GM23338 (cell line): ENCODE measurements at regions not wholly inside any gene's neighbourhood (a gene's known extent, or its start where the extent isn't known, plus 50 kb on each side); places are given as distances from the start of the nearest gene placed in this dataset.

ENCODE experiments used
- ATAC-seq: fragments of 200-7000 bp; cut with Tn5 transposase; 3 replicates; pipeline ENCODE4 v1.9.1; 2020
- DNase-seq: peaks from one replicate; pipeline ENCODE4 v3.0.0-alpha.2; 2015; ENCODE audit warnings: low spot score
- H2AFZ ChIP-seq: fragments of 200-600 bp; sonication (generic); 2 replicates; pipeline ENCODE4 v1.8.0; 2016; ENCODE audit warnings: antibody characterized with exemption, mild to moderate bottlenecking, moderate library complexity
- H3F3A ChIP-seq: fragments of 200-600 bp; sonication (generic); replicated peaks from 2 replicates; pipeline ENCODE4 v1.8.0; 2017; ENCODE audit warnings: antibody characterized with exemption, mixed run types, low read depth
- H3K27ac ChIP-seq: fragments of 200-600 bp; sonication (generic); 2 replicates; pipeline ENCODE4 v1.6.1; 2016; ENCODE audit warnings: low read depth
- H3K27me3 ChIP-seq: fragments of 200-600 bp; sonication (generic); 2 replicates; pipeline ENCODE4 v1.8.0; 2016; ENCODE audit warnings: mild to moderate bottlenecking, mixed run types, moderate library complexity; ENCODE audit not compliant: insufficient read depth
- H3K36me3 ChIP-seq: fragments of 200-600 bp; sonication (generic); 2 replicates; pipeline ENCODE4 v1.8.0; 2016; ENCODE audit warnings: mild to moderate bottlenecking; ENCODE audit not compliant: insufficient read depth
- H3K4me1 ChIP-seq: fragments of 200-600 bp; sonication (generic); 2 replicates; pipeline ENCODE4 v1.8.0; 2016; ENCODE audit warnings: mild to moderate bottlenecking, moderate library complexity; ENCODE audit not compliant: insufficient read depth
- H3K4me2 ChIP-seq: fragments of 200-600 bp; sonication (generic); 2 replicates; pipeline ENCODE4 v1.7.1; 2017; ENCODE audit warnings: mixed run types
- H3K4me3 ChIP-seq: fragments of 200-600 bp; sonication (generic); 2 replicates; pipeline ENCODE4 v1.6.1; 2016; ENCODE audit warnings: mixed run types
- H3K79me2 ChIP-seq: fragments of 200-600 bp; sonication (generic); replicated peaks from 2 replicates; pipeline ENCODE4 v1.8.0; 2017; ENCODE audit warnings: mild to moderate bottlenecking; ENCODE audit not compliant: insufficient read depth
- H3K9me2 ChIP-seq: fragments of 200-600 bp; sonication (generic); 2 replicates; pipeline ENCODE4 v1.8.0; 2017; ENCODE audit not compliant: insufficient read depth
- H4K20me1 ChIP-seq: fragments of 200-600 bp; sonication (generic); replicated peaks from 2 replicates; pipeline ENCODE4 v1.8.0; 2017; ENCODE audit warnings: mild to moderate bottlenecking; ENCODE audit not compliant: insufficient read depth
- H3K27ac Mint-ChIP-seq: 2 replicates; pipeline ENCODE4 v1.8.0; 2020; ENCODE audit warnings: inconsistent platforms, mild to moderate bottlenecking, moderate library complexity, mixed read lengths
- H3K27me3 Mint-ChIP-seq: 3 replicates; pipeline ENCODE4 v1.8.0; 2022; ENCODE audit warnings: low read depth, mild to moderate bottlenecking, moderate library complexity, mixed read lengths, inconsistent platforms; ENCODE audit not compliant: insufficient read depth, poor library complexity
- H3K36me3 Mint-ChIP-seq: 3 replicates; pipeline ENCODE4 v1.8.0; 2021; ENCODE audit warnings: low read depth, mild to moderate bottlenecking, inconsistent platforms, moderate library complexity, mixed read lengths
- H3K4me1 Mint-ChIP-seq: 3 replicates; pipeline ENCODE4 v1.8.0; 2020; ENCODE audit warnings: mild to moderate bottlenecking, inconsistent platforms, mixed read lengths
- H3K4me3 Mint-ChIP-seq: 3 replicates; pipeline ENCODE4 v1.8.0; 2021; ENCODE audit warnings: moderate library complexity, mild to moderate bottlenecking, inconsistent platforms, mixed read lengths
- H3K9me3 Mint-ChIP-seq: 3 replicates; pipeline ENCODE4 v1.8.0; 2020; ENCODE audit warnings: moderate library complexity, mild to moderate bottlenecking, inconsistent platforms, mixed read lengths
- CREB1 ChIP-seq: fragments of 250-450 bp; sonication (Bioruptor Pico); IDR thresholded peaks from 2 replicates; pipeline ENCODE4 v1.5.0; 2020; ENCODE audit warnings: low read depth, mild to moderate bottlenecking, moderate library complexity
- NANOG ChIP-seq: IDR thresholded peaks from 2 replicates; pipeline ENCODE4 v1.6.1; 2016; ENCODE audit warnings: antibody characterized with exemption, borderline replicate concordance
- ZNF114 ChIP-seq: fragments of 250-450 bp; sonication (Bioruptor Pico); IDR thresholded peaks from 2 replicates; pipeline ENCODE4 v1.5.0; 2020; ENCODE audit warnings: mild to moderate bottlenecking, moderate library complexity
- ZNF331 ChIP-seq: fragments of 250-450 bp; sonication (Bioruptor Pico); IDR thresholded peaks from 2 replicates; pipeline ENCODE4 v1.5.0; 2020; ENCODE audit warnings: low read depth, mild to moderate bottlenecking, moderate library complexity
- TF ChIP-seq, protein P1 (sequence below), 2 experiments: fragments of 200-600 bp in 1 of 2; sonication (generic) in 1 of 2; conservative IDR thresholded peaks; 2 replicates each; pipeline versions ENCODE4 v1.5.1 to v1.6.1; 2016 to 2017; ENCODE audit warnings: antibody characterized with exemption in 2 of 2, low read depth in 2 of 2, mild to moderate bottlenecking in 2 of 2, moderate library complexity in 1 of 2
- TF ChIP-seq, protein P2 (sequence below): fragments of 250-450 bp; sonication (Bioruptor Pico); IDR thresholded peaks from 2 replicates; pipeline ENCODE4 v1.5.0; 2020; ENCODE audit warnings: mild to moderate bottlenecking, moderate library complexity

DNA sequence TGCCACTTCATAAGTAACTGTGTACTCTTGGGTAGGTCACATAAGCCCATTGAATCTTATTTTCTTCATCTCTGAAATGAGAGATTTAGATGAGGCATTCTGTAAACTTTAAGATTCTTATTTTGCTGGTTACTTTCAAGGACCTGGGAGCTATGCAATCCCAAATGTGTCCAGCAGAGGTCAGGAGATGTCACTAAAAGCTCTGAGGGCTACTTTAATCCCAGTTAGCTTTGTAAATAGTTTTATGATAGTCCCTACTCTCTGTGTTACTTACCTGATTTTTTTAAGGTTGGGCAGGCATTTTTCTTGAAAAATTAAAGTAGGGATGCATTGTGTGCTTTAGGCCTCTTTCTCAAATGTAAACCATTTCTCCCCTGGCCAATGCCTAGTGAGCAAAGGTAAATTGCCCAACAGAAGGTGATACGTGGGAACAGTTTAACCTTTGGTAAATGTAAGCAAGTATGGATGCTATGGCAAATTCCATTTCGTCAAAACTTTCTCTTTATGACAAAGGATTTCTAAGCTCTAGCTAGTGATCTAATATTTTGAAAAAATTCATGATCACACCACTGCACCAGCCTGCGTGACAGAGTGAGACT lies 57.1 kb upstream of the WSB1 start:
- peak; percentile 82 for DNase-seq
- H3K36me3 ChIP-seq, result no peaks in the 10 kb centered on the region
- H3K27me3 ChIP-seq, result no peaks in the 10 kb centered on the region
- H3K4me2 ChIP-seq, result no peak overlapping the region
- H3K4me1 ChIP-seq, result no peaks in the 10 kb centered on the region; the same call in 1 of the 2 replicates
- no peak for TF ChIP-seq ZNF331
- TF ChIP-seq, protein P1, sequence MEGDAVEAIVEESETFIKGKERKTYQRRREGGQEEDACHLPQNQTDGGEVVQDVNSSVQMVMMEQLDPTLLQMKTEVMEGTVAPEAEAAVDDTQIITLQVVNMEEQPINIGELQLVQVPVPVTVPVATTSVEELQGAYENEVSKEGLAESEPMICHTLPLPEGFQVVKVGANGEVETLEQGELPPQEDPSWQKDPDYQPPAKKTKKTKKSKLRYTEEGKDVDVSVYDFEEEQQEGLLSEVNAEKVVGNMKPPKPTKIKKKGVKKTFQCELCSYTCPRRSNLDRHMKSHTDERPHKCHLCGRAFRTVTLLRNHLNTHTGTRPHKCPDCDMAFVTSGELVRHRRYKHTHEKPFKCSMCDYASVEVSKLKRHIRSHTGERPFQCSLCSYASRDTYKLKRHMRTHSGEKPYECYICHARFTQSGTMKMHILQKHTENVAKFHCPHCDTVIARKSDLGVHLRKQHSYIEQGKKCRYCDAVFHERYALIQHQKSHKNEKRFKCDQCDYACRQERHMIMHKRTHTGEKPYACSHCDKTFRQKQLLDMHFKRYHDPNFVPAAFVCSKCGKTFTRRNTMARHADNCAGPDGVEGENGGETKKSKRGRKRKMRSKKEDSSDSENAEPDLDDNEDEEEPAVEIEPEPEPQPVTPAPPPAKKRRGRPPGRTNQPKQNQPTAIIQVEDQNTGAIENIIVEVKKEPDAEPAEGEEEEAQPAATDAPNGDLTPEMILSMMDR (conservative IDR thresholded peaks at IDR 0.05; ENCODE audit: low read depth in 2 of 2), result peak; percentile 74 to 96
- TF ChIP-seq NANOG, result no peak
- H3K27me3 Mint-ChIP-seq, result peaks cover 3% of the 10 kb centered on the region
- H3K4me1 Mint-ChIP-seq, result peaks cover 7% of the 10 kb centered on the region; the same call in 2 of the 3 replicates
- no peaks in the 10 kb centered on the region for H3K79me2 ChIP-seq
- H3K27ac Mint-ChIP-seq, result no peak overlapping the region
- no peaks in the 10 kb centered on the region for H4K20me1 ChIP-seq
- peaks cover 4% of the 10 kb centered on the region; the same call in 2 of the 3 replicates for H3K9me3 Mint-ChIP-seq
- H3F3A ChIP-seq, result no peaks in the 10 kb centered on the region
- no peak overlapping the region for H3K4me3 ChIP-seq
- ATAC-seq, result peak; percentile 45; the same call in 2 of the 3 replicates
- no peak overlapping the region for H2AFZ ChIP-seq
- no peak overlapping the region for H3K27ac ChIP-seq
- no peaks in the 10 kb centered on the region for H3K36me3 Mint-ChIP-seq
- H3K9me2 ChIP-seq, result no peaks in the 10 kb centered on the region
- no peak overlapping the region for H3K4me3 Mint-ChIP-seq

DNA sequence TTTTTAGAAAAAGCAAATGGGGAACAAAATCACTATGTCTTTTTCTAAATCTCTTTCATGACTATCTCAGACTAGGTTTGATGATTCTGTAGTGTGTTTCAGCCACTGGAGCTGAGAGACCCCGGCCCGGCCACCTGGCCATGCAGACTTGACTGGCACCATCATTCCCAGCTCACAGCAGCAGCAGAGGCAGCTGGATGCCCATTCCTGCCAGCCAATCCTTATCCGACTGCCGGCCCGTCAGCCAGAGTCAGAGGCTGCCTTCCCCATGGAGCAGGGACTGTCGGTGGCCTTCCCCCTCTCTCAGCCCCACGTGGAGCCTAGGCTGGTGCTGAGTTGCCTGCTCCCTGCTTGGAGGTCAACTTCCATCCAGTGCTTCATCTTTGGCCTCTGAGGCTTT lies 56.0 kb upstream of the WSB1 start:
- H3K4me3 ChIP-seq, result no peak overlapping the region
- H4K20me1 ChIP-seq, result no peaks in the 10 kb centered on the region
- no peak overlapping the region for H3K27ac ChIP-seq
- H3K4me3 Mint-ChIP-seq, result no peak overlapping the region
- H3K27me3 ChIP-seq, result no peaks in the 10 kb centered on the region
- H3K36me3 ChIP-seq, result no peaks in the 10 kb centered on the region
- TF ChIP-seq, protein P2, sequence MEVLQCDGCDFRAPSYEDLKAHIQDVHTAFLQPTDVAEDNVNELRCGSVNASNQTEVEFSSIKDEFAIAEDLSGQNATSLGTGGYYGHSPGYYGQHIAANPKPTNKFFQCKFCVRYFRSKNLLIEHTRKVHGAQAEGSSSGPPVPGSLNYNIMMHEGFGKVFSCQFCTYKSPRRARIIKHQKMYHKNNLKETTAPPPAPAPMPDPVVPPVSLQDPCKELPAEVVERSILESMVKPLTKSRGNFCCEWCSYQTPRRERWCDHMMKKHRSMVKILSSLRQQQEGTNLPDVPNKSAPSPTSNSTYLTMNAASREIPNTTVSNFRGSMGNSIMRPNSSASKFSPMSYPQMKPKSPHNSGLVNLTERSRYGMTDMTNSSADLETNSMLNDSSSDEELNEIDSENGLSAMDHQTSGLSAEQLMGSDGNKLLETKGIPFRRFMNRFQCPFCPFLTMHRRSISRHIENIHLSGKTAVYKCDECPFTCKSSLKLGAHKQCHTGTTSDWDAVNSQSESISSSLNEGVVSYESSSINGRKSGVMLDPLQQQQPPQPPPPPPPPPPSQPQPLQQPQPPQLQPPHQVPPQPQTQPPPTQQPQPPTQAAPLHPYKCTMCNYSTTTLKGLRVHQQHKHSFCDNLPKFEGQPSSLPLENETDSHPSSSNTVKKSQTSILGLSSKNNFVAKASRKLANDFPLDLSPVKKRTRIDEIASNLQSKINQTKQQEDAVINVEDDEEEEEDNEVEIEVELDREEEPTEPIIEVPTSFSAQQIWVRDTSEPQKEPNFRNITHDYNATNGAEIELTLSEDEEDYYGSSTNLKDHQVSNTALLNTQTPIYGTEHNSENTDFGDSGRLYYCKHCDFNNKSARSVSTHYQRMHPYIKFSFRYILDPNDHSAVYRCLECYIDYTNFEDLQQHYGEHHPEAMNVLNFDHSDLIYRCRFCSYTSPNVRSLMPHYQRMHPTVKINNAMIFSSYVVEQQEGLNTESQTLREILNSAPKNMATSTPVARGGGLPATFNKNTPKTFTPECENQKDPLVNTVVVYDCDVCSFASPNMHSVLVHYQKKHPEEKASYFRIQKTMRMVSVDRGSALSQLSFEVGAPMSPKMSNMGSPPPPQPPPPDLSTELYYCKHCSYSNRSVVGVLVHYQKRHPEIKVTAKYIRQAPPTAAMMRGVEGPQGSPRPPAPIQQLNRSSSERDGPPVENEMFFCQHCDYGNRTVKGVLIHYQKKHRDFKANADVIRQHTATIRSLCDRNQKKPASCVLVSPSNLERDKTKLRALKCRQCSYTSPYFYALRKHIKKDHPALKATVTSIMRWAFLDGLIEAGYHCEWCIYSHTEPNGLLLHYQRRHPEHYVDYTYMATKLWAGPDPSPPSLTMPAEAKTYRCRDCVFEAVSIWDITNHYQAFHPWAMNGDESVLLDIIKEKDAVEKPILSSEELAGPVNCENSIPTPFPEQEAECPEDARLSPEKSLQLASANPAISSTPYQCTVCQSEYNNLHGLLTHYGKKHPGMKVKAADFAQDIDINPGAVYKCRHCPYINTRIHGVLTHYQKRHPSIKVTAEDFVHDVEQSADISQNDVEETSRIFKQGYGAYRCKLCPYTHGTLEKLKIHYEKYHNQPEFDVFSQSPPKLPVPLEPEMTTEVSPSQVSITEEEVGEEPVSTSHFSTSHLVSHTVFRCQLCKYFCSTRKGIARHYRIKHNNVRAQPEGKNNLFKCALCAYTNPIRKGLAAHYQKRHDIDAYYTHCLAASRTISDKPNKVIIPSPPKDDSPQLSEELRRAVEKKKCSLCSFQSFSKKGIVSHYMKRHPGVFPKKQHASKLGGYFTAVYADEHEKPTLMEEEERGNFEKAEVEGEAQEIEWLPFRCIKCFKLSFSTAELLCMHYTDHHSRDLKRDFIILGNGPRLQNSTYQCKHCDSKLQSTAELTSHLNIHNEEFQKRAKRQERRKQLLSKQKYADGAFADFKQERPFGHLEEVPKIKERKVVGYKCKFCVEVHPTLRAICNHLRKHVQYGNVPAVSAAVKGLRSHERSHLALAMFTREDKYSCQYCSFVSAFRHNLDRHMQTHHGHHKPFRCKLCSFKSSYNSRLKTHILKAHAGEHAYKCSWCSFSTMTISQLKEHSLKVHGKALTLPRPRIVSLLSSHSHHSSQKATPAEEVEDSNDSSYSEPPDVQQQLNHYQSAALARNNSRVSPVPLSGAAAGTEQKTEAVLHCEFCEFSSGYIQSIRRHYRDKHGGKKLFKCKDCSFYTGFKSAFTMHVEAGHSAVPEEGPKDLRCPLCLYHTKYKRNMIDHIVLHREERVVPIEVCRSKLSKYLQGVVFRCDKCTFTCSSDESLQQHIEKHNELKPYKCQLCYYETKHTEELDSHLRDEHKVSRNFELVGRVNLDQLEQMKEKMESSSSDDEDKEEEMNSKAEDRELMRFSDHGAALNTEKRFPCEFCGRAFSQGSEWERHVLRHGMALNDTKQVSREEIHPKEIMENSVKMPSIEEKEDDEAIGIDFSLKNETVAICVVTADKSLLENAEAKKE (CRISPR knock-in tag), result no peak
- TF ChIP-seq CREB1 (CRISPR knock-in tag) (no peak), ZNF331 (no peak), NANOG (no peak), ZNF114 (no peak)
- TF ChIP-seq, protein P1 (conservative IDR thresholded peaks at IDR 0.05; ENCODE audit: low read depth in 2 of 2), result no peak
- no peak overlapping the region for H2AFZ ChIP-seq
- no peak overlapping the region for H3K27ac Mint-ChIP-seq
- H3K4me2 ChIP-seq, result no peak overlapping the region
- H3K4me1 Mint-ChIP-seq, result peaks cover 7% of the 10 kb centered on the region; the same call in 2 of the 3 replicates
- H3K9me3 Mint-ChIP-seq, result no peaks in the 10 kb centered on the region
- DNase-seq (no peak), ATAC-seq (no peak)
- H3F3A ChIP-seq, result no peaks in the 10 kb centered on the region
- H3K79me2 ChIP-seq, result no peaks in the 10 kb centered on the region
- H3K4me1 ChIP-seq, result no peaks in the 10 kb centered on the region; the same call in 1 of the 2 replicates
- no peaks in the 10 kb centered on the region for H3K9me2 ChIP-seq
- H3K27me3 Mint-ChIP-seq, result peaks cover 4% of the 10 kb centered on the region
- no peaks in the 10 kb centered on the region for H3K36me3 Mint-ChIP-seq
